ENCODE measurements at regions not wholly inside any gene's neighbourhood (a gene's known extent, or its start where the extent isn't known, plus 50 kb on each side); places are given as distances from the start of the nearest gene placed in this dataset.

GRCh38 chr12:109648521-109648920 lies 65.1 kb upstream of the FAM222A start:
- TF ChIP-seq GATA2 (IDR thresholded peaks at IDR 0.05; ENCODE audit: low read depth, low read length): no peak
- no peak for TF ChIP-seq GATA3 (IDR thresholded peaks at IDR 0.05; ENCODE audit: low read depth, low read length)

GRCh38 chr12:109650808-109651207 lies 62.8 kb upstream of the FAM222A start:
- TF ChIP-seq GATA2 (IDR thresholded peaks at IDR 0.05; ENCODE audit: low read depth, low read length) (no peak), GATA3 (IDR thresholded peaks at IDR 0.05; ENCODE audit: low read depth, low read length) (no peak)

- TF ChIP-seq GATA3 (IDR thresholded peaks at IDR 0.05; ENCODE audit: low read depth, low read length): no peak
- TF ChIP-seq GATA2 (IDR thresholded peaks at IDR 0.05; ENCODE audit: low read depth, low read length): no peak
Observed at GRCh38 chr12:109651596-109651995, 62.0 kb upstream of the FAM222A start.

GRCh38 chr12:109652233-109652976 lies 61.2 kb upstream of the FAM222A start:
- TF ChIP-seq GATA2 (IDR thresholded peaks at IDR 0.05; ENCODE audit: low read depth, low read length) (no peak; the same call in 1 of the 2 replicates), GATA3 (IDR thresholded peaks at IDR 0.05; ENCODE audit: low read depth, low read length) (no peak)

GRCh38 chr12:109652977-109653264 lies 60.7 kb upstream of the FAM222A start:
- TF ChIP-seq GATA2 (IDR thresholded peaks at IDR 0.05; ENCODE audit: low read depth, low read length) (no peak), GATA3 (IDR thresholded peaks at IDR 0.05; ENCODE audit: low read depth, low read length) (no peak)

GRCh38 chr12:109653890-109654289 lies 59.7 kb upstream of the FAM222A start:
- TF ChIP-seq GATA3 (IDR thresholded peaks at IDR 0.05; ENCODE audit: low read depth, low read length): no peak
- no peak for TF ChIP-seq GATA2 (IDR thresholded peaks at IDR 0.05; ENCODE audit: low read depth, low read length)

- TF ChIP-seq GATA3 (IDR thresholded peaks at IDR 0.05; ENCODE audit: low read depth, low read length) (no peak), GATA2 (IDR thresholded peaks at IDR 0.05; ENCODE audit: low read depth, low read length) (peak; percentile 65)
Observed at GRCh38 chr12:109654357-109654756, 59.3 kb upstream of the FAM222A start.

GRCh38 chr12:109655578-109655977 lies 58.0 kb upstream of the FAM222A start:
- TF ChIP-seq GATA3 (IDR thresholded peaks at IDR 0.05; ENCODE audit: low read depth, low read length) (no peak), GATA2 (IDR thresholded peaks at IDR 0.05; ENCODE audit: low read depth, low read length) (no peak)

GRCh38 chr12:109656743-109657142 lies 56.9 kb upstream of the FAM222A start:
- TF ChIP-seq GATA2 (IDR thresholded peaks at IDR 0.05; ENCODE audit: low read depth, low read length): peak; percentile 88
- no peak for TF ChIP-seq GATA3 (IDR thresholded peaks at IDR 0.05; ENCODE audit: low read depth, low read length)

- no peak for TF ChIP-seq GATA3 (IDR thresholded peaks at IDR 0.05; ENCODE audit: low read depth, low read length)
- no peak for TF ChIP-seq GATA2 (IDR thresholded peaks at IDR 0.05; ENCODE audit: low read depth, low read length)
Observed at GRCh38 chr12:109663795-109664194, 49.8 kb upstream of the FAM222A start.
